ENCODE measurements at regions not wholly inside any gene's neighbourhood (a gene's known extent, or its start where the extent isn't known, plus 50 kb on each side); places are given as distances from the start of the nearest gene placed in this dataset.
"Not testable (repeated sequence)": the region's sequence is repeated elsewhere in the genome, so short reads cannot be mapped to it uniquely, and the experiment has no call there.

DNA sequence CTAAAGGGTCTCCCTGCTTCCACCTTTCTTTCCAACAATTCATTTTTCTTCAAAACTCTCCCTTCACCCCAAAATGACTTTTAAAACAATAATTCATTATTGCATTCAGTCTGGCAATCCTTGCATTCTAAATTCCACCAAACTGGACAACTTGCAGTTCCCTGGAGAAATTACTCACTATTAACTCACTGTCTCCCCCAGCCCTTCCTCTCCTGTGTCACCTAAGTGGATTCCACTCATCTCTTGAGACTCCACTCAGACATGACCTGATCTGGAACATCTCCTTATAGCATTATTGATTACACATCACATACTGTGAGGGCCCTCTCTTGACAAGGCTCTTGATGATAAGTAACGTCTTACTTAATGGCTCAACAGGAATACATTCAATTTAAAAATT lies 257.1 kb downstream of the BRINP2 start:
- DNase-seq (ENCODE audit: low read depth, low spot score), result no peak

DNA sequence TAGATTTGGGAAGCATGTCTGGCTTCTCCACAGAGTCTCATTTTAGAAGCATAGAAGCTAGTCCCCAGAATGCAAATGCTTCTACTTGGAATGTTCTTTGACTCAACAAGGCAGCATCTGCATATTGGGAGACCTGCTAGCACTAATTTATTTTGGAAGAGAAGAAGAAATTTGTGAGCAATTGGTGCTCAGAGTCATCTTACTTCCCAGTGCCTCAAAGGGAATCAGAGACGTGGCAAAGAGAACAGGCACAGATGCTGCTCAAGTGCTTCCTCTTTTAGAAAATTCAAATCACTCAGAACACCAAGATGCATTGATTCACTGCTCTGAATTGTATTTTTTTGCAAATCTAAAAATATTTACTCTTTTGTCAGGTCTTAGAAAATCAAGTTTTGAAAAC lies 255.7 kb downstream of the BRINP2 start:
- no peak for DNase-seq (ENCODE audit: low read depth, low spot score)

DNA sequence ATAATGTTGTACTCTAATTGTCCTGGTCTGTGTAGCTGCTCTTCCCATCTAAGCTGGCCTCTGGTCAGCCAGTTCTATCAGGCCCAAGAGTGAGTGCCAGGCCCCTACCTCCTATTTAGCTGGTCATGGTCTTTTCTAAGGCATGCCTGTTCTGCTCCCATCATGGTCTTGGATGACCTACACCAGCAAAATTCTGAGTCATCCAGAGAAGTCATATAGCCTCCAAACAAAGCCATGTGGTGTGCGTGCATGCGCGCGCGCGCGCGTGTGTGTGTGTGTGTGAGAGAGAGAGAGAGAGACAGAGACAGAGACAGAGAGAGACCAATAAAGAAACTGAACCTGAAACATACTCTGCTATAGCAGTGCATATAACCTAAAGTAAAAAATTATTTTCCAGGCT lies 254.4 kb downstream of the BRINP2 start:
- no peak for DNase-seq (ENCODE audit: low read depth, low spot score)

DNA sequence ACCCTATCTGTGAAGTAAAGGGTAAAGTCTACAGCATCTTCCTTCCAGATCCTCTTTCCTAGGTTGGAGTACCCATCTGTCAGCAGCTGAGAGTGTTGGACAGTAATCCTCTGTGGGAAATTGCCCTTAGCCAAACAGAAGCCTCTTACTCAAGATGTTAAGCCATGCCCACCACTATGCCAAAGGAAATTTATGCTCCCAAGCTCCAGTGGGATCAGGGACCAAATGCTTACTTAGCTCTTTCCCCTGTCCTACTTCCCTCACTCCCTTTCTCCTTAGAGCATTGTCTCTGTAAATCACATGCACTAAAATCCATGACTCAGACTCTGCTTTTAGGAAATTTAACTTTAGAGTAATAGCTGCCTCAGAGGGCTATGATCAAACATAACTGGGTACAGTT lies 254.0 kb downstream of the BRINP2 start:
- no peak for DNase-seq (ENCODE audit: low read depth, low spot score)

DNA sequence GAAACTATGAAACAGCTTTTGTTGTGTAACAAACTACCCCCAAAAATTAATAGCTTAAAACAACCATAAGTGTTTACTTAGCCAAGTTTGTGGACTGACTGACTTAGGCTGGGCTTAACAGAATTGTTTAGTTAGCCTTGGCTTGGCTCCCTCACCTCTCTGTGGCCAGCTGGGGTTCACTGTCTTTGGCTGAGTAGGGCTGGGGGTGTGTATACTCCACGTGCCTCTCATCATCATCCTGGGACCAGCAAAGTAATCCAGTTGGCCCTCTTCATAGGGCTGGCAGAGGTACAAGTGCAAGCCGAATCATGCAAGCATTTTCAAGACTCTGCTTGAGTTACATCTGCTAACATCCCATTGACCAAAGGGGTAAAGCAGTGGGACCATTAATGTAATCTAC lies 252.3 kb downstream of the BRINP2 start:
- DNase-seq (ENCODE audit: low read depth, low spot score), result no peak

DNA sequence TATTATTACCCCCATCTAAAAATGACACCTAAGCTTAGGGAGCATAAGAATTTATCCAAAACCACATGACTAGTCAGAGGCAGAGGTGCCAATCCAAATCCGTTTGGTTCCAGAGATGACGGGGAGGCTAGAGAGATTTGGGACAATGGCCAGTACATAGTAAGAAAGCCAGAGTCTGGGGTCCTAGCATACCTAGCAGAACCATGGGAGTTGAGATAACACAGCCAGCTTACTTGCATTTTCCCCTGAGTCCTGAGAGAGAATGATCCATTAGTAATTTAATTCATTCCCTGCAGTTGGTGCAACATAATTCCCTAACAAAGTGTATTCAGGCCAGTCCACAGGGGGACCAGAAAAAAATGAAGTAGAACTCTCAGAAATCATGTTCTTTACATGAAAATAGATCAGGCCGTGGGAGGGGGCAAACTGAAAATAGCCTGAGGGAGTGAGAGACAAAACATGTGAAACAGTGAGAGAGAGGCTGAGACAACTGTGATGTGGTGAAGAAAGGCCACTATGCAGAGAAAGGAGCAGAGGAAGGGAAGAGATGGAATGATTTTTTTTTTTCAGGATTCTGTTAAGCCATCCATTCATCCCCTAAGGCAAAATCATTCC lies 243.3 kb downstream of the BRINP2 start:
- DNase-seq (ENCODE audit: low read depth, low spot score), result peak; percentile 37

DNA sequence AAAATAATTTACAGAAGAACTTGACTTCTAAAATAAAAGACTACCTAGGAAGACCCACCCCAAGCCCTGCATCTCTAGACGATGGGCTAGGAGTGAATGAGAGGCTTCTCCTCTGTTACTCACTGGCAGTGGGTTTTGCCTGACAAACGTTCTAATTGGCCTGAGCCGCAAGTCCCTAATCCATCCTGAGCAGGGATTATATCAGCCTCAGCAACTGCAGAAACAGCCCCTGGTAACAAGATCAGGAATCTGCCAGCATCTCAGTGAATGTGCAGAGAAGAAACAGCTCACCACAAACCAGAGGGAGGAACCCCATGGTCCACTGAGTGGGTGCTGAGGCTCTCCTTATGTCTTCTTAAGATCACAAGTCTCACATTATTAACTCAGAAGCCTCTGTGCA lies 240.6 kb downstream of the BRINP2 start:
- DNase-seq (ENCODE audit: low read depth, low spot score), result no peak

DNA sequence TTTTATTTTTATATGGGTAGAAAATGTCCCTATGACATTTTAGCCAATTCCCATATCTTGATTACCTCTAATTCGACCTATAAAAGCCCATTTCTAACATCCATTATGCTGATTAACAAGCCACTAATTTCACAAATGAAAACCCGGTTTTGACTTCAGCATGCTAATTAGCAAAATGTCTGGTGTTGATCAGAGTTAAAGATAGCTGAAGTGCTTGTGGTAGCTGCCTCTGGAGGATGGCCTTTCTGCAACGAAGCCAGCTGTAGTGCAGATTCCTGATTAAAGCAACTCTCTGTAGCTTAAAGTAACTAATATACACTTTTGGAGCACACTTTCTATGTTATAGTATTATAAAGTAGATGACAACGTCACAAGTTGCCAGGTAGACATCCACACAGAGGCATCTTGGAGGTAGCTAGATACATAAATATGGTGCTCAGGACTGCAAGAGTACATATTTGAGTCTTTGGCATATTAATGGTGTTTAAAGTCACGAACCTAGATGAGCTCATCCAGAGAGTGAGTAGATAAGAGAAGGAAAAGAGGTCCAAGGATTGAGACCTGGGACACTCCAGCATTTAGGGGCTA lies 239.5 kb downstream of the BRINP2 start:
- DNase-seq (ENCODE audit: low read depth, low spot score), result no peak

DNA sequence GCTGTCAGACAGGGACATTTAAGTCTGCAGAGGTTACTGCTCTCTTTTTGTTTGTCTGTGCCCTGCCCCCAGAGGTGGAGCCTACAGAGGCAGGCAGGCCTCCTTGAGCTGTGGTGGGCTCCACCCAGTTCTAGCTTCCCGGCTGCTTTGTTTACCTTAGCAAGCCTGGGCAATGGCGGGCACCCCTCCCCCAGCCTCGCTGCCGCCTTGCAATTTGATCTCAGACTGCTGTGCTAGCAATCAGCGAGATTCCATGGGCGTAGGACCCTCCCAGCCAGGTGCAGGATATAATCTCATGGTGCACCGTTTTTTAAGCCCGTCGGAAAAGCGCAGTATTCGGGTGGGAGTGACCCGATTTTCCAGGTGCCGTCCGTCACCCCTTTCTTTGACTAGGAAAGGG lies 235.6 kb downstream of the BRINP2 start:
- DNase-seq (ENCODE audit: low read depth, low spot score), result not testable (repeated sequence)

DNA sequence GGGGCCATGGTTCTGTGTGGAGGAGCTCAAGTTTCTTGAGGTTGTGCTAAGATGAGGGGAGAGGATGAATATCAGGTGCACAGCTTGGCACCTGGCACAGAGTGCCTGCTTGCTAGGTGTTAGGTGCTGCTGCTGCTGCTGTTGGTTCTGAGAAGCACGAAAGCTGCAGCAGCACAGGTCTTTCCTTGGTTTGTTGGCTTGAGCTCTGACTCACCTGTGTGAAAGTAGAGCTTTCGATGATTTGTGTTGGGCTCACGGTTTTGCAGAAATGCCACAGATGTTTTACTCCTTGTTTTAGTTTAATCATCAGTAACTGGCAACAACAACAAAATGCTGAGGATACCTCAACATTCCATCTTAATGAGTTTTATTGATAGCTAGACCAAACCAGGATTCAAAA lies 221.6 kb downstream of the BRINP2 start:
- DNase-seq (ENCODE audit: low read depth, low spot score), result no peak

DNA sequence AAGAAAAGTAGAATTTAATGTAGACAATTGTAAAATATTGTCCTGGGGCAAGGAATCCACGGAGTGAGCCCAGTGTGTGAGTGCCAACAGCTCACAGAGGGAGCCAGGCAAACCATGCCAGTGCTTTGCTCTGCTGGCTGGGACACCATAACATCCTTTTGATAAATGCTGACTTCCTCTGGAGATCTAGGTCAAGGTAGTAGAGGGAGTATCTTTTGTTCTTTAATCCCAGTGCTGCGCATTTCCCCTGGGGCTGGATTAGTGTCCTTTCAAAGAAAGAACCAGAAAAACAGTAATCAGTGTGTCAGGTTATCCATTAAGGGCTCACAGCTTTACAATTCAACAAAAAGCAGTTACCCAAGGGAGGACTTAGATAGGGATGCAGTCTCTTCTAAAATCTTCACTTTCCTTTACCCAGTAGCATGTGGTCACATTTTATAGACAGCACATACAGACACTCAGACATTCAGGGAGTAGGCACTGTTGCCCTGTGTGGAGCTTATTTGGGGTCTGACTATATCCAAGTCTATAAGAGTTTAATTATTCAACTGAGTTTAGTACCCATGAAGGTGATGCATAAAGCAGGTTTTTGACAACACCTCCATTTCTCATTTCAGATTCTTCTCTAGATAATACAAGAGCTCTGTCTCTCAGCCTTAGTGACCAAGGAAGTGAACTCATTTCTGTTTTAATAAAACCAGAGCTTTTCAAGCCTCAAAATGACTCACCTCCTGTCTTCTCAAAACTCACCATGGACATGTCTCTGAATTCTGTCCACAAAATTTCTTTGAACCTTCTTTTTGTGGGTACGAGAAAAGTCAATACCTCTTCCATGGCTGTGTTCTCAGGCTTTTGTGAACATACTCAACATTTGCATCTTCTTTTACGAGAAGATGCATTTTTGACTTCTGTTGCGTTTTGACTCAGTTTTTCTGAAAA lies 215.3 kb downstream of the BRINP2 start:
- DNase-seq (ENCODE audit: low read depth, low spot score), result peak; percentile 51

DNA sequence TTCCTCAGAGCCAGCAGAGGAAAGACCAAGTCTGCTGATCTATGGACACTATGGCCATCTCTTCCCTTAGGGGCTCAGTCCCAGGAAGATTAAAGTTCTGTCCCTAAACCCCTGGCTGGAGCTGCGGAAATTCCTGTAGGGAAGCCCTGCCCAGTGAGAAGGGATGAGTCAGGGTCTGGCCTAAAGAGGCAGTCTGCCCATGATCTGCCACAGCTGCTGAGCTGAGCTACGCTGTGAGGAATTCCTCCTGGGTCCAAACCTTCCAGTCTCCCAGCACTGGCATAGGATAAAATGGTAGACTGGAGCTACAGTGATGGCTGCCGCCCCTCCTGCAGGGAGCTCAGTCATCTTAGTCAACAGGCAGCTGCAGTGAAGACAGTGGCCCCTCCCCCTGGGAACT lies 213.7 kb downstream of the BRINP2 start:
- no peak for DNase-seq (ENCODE audit: low read depth, low spot score)

DNA sequence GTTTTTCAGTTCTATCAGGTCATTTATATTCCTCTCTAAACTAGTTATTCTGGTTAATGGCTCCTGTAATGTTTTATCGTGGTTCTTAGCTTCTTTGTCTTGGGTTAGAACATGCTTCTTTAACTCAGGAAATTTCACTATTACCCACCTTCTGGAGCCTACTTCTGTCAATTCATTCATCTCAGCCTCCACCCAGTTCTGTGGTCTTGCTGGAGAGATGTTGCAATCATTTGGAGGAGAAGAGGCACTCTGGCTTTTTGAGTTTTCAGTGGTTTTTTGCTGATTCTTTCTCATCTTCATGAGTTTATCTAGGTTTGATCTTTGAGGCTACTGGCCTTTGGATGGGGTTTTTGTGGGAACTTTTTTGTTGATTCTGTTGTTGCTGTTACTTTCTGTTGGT lies 213.0 kb downstream of the BRINP2 start:
- no peak for DNase-seq (ENCODE audit: low read depth, low spot score)

DNA sequence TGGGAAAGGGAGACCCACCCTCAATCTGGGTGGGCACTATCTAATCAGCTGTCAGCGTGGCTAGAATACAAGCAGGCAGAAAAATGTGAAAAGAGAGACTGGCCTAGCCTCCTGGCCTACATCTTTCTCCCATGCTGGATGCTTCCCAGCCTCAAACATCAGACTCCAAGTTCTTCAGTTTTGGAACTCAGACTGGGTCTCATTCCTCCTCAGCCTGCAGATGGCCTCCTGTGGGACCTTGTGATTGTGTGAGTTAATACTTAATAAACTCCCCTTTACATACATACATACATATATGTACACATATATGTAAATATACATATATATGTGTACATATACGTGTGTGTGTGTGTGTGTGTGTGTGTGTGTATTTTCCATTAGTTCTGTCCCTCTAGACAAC lies 207.1 kb downstream of the BRINP2 start:
- DNase-seq (ENCODE audit: low read depth, low spot score), result no peak

DNA sequence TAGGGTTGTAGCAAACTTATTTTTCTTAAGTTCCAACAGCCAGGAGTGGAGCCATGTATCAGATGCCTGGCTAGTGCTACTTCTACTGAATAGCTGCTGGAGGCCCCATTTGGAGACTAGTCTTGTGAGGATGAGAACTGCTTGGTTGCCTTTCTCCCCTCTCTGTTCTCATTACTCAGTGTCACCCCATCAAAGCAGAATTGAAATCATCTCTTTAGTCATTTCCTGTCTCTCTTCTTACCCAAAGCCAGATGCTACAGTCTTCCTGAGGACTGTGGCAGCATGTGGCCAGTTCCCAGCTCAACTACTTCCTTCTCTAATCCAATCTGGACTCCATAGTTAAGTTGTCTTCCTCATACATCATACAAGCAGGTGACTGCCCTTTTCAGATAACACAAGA lies 197.5 kb downstream of the BRINP2 start:
- no peak for DNase-seq (ENCODE audit: low read depth, low spot score)

DNA sequence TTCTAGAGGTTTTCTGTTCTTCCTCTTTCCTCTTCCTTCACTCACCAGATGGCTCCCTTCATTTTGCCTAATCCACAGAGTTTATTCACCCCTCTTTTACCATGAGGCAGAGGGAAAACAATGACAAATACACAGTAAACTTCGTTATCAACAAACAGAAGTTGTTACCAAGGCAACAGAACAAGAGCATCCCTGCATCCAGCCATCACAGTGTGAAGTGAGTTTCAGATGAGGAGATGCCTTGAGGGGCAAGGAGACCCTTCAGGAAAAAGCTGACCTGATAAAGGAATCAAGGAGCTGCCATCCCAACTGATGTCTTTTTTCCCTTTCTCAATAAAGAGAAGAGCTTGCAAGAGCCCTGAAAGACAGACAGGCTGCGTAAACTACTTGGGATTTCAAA lies 195.3 kb downstream of the BRINP2 start:
- DNase-seq (ENCODE audit: low read depth, low spot score), result no peak

DNA sequence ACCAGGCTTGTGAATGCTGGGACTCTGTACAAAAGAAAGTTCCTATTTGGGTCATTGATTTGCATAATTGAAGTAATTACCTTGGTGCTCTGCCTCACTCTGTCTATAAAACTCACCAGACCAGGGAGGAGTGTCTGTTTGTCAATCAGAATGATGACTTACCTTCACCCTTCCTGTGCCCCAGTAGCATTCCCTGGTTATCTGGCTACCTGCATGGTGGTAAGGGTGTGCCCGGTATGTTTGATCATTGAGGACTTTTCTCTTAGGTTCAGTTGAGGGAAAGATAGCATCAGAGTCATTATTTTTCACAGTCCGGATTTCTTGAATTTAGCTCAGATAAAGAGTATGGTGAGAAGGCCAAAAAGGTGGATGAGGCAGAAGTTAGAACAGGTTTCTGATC lies 190.0 kb downstream of the BRINP2 start:
- DNase-seq (ENCODE audit: low read depth, low spot score), result no peak

DNA sequence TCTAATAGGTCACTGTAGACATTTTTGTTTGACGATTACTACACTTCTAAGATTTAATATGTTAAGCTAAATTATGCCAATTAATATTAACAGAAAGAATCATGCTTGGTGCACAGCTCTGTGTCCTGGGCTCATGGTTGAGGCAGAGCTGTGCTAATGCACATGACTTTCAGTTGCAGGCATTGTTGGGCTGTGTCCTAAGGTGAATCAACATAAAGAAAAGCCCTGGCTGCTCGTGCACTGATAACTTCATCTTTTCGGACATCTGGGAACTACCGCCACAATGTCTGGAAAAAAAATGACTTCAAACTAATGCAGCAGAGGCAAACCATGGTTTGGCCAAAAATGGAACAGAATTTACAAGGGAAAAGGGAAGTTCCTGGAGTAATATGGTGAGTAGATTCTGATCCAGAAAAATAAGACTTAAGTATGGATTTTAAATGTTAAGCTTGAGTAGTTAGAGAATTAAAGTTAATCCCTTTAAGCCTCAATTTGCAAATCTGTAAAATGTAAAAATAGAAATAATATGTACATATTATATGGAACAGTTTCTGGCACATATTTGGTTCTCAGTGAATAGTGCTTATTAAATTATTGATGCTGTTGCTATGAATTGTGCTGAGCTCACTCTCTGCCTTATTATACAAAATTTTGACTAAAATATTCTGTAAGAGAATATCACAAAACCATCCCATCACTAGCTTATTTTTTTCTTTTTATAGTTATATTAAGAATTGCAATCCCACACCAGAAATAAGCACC lies 186.1 kb downstream of the BRINP2 start:
- DNase-seq (ENCODE audit: low read depth, low spot score), result no peak

DNA sequence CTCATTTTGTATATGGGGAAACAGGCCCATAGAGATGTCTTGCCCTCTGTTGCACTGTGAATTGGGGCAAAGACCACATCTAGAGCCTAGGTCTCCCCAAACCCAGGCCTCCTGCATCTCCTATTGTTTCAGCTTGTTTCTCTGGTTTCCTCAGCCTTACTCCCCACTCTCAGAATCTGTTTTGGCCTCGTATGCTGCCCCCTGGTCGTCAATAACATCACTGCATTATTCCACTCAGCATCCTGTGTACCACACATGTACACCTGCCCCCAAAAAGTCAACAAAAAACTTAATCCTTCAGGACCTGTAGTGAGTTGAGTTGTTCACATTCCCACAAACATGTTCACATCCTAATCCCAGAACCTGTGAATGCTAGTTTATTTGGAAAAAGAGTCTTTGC lies 184.8 kb downstream of the BRINP2 start:
- DNase-seq (ENCODE audit: low read depth, low spot score), result peak; percentile 18

DNA sequence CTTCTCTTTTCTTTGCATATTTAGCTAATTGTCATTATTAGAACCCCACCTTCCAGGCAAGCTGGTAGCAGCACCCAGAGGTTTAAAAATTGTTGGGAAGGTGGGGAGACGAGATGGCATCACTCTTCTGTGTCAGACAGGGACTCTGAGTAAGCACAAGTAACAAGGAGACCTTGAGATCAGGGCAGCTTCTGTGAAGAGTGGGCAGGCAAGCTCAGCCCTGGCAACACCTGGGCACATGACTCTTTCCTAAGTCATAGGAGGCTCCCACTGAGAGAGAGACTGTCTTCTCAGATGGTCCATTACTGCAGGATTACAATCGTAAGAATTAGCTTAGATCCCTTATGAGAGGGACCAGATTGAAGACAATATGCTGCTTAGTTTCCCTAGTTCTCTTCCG lies 183.5 kb downstream of the BRINP2 start:
- DNase-seq (ENCODE audit: low read depth, low spot score), result no peak

DNA sequence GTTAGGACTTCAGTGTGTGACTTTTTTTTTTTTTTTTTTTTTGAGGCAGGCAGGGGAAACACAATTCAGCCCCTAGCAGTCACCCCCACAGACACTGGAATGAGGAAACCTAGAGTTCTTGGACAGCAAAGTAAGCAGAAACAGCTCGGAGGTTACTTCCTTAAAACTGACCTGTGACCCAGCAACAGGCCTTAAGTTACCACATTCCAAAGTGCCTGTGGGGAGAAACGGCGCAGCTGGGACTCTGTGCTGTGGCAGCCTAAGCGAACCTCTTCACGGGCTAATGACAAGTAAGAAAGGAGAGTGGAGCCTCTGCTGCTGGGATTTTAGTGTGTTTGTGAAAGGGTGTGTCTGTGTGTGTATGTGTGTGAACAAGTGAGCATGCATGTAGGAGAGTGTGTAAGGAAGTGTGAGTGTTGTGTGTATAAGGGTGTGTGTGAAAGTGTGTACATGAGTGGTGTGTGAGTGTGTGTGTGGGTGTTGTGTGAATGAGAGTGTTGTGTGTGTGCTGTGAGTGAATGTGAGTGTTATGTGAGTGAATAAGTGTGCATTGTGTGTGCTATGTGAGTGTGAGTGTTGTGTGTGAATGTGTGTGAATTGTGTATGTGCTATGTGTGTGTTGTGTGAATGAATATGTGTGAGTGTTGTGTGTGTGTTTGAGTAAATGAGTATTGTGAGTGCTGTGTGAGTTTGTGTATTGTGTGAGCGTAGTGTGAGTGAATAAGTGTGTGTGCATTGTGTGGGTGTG lies 180.8 kb downstream of the BRINP2 start:
- peak; percentile 27 for DNase-seq (ENCODE audit: low read depth, low spot score)

Measured in ELF-1 (cell line).